GM18511 (cell line): ENCODE measurements at regions not wholly inside any gene's neighbourhood (a gene's known extent, or its start where the extent isn't known, plus 50 kb on each side); places are given as distances from the start of the nearest gene placed in this dataset.
A peak's percentile ranks its signal among the peaks of the same experiment; 100 is the strongest.

Experiments used
- ATAC-seq: cut with Tn5 transposase; IDR thresholded peaks from one replicate; pipeline ENCODE4 v1.9.1; 2021; ENCODE audit warnings: mild to moderate bottlenecking, moderate library complexity; ENCODE audit not compliant: unreplicated experiment

DNA sequence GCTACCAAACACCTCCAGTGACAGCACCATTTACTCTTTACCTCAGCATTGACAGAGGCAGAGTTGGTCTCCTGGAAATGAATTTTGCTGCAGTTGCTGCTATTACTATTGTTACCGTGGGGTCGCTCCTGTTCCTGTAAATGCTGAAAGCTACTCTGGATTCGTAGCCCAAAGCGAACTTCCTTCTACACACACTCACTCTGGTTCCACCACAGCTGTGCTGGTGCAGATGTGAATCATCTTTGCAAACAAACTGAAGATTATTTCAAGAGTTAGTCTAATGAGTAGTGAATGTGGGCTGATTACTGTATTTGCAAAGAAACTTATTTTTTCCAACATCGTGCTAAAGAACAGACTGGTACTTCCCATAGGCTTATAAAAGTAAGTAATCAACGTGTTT lies 304.0 kb downstream of the LPIN1 start:
- peak; percentile 55 for ATAC-seq

GRCh38 chr2:12051831-12052230 lies 305.4 kb downstream of the LPIN1 start:
- no peak for ATAC-seq

DNA sequence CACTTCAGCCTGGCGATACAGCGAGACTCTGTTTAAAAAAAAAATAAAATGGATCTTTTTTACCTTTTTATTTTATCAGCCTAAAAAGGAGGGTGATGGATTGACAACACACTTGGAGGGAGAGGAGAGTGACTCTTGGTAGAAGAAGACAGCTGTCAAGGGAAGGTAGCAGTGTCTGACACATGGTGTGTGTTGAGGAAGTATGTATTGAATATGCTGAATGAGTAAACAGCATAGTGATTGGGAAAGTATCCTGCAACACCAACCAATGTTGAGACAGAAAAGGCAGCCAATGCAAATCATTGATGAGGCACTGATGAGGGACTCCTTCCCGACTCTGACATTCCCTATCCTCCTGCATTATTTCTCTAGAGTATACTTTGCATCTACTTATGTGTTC lies 306.4 kb downstream of the LPIN1 start:
- no peak for ATAC-seq

GRCh38 chr2:12054956-12055618 lies 308.7 kb downstream of the LPIN1 start:
- no peak for ATAC-seq

- peak; percentile 93 for ATAC-seq
Measured at GRCh38 chr2:12057436-12058166, 311.2 kb downstream of the LPIN1 start.

DNA sequence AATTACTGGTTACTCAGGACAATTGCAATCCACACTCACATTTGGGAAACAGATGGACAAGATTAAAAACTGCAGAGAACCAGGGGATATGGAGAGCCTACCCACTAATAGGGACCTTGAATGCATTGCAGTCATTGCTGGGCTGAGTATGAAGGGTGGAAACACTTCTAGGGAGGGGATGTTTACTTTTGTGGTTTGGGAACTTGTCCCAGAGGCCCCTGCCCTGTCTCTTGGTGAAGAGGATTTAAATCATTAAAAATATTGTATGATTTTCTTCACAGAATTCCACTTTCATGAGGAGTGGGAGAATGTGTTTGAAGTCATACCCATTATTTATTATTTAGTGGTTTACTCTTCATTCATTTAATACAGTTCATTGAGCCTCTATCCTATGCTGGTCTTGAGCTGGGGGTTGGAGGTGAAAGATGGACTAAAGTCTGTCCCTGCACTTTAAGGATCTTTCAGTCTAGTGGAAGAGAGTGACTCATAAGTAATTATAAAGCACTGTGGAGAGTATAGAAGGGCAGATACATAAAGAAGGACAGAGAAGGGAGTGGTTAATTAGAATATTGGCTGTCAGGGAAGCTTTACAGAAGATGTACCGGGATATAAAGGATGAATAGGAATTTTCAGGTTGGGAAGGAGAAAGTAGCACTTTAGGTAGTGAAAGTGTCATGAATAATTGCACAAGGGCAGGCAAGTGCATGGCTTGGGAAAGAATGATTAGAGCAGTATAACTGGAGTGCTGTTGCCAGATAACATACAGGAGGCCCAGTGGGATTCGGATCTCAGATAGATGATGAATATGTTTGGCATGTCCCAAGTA lies 313.4 kb downstream of the LPIN1 start:
- ATAC-seq, result no peak

DNA sequence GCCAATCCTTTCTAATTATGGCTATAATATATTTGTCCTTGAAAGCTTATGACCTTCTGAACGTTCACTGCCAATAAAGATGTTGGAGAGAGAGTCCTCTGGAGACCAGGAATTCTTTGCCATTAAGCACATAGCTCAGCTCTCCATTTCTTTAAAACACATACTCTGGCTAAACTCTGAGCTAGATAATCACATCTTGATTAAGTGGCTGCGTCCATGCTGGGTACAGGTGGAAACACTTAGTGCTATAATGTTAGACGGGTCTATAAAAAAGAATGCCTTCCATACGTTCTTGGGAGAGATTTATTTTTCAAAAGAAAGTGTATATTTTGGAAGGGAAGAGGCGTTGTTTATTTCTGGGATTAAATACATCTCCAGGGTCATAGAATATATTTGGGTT lies 314.5 kb downstream of the LPIN1 start:
- ATAC-seq, result no peak

DNA sequence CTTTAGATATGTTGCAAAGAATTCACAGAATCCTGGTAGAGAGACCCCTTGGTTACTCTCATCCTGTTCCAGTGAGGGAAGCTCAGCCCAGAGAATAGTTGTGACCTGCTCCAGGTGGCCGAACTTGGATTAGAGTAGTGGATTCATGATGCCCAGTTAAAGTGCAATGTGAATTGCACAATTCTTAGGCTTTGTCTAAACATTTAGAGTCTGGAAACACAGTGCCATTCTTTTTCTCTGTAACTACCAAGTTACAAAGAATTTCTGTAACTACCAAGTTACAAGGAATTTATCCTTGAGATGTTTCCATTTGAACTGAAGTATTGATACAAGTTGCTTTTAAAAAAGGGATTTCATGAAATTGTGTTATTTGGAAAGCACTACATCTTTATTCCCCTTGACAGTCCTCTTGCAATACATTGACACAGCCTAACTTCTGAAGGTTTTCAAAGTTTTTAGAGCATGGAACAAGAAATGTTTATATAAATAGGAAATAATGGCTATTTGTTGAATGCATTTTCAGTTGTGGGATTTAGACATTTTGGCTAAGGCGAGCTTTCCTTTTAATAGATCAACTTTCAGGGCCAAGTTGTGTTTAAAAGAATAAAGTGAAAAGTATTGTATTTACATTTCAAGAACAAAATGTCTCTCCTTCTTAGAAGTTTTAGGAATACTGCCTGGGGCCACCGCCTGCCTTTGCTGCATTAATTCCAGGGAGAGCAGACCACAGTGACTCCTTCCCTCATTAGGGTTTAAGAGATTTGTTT lies 315.0 kb downstream of the LPIN1 start:
- ATAC-seq, result no peak

DNA sequence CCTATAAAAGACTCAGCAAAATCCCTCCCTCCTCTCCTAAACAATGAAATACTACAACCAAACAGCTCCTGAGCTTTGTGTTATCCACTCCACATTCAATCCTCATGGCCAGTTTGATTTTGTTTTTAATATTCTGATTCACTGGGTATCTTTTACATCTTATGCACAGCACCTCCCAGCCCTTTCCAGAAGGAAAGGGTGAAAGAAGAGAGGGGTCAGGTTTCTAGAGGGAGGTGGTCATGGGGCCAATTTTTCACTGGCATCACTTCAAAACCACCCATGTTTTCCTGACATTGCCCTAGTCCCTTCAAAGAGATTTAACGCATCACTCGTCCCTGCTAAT lies 315.6 kb downstream of the LPIN1 start:
- no peak for ATAC-seq

- ATAC-seq, result no peak
Measured at GRCh38 chr2:12063210-12063609, 316.8 kb downstream of the LPIN1 start.

DNA sequence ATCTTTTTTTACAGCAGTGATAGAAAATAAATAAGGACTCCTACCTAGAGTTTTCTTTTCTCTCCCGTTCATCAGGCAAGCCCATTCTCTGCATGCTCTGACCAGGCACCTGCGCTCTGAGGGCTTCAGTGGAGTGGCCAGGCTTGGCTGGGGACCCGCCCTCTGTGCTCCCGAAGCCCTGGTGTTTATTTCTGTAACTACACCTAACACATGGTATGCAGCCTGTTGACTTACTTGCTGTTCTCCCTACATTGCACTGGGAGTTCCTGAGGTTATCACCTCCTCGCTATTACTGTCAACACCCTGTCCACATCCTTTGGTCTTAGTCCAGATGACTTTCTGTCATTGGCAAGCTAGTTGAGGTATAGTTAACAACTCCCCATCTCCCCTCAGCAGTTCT lies 317.7 kb downstream of the LPIN1 start:
- no peak for ATAC-seq

GRCh38 chr2:12066116-12066515 lies 319.7 kb downstream of the LPIN1 start:
- no peak for ATAC-seq

GRCh38 chr2:12066986-12067385 lies 320.6 kb downstream of the LPIN1 start:
- no peak for ATAC-seq

DNA sequence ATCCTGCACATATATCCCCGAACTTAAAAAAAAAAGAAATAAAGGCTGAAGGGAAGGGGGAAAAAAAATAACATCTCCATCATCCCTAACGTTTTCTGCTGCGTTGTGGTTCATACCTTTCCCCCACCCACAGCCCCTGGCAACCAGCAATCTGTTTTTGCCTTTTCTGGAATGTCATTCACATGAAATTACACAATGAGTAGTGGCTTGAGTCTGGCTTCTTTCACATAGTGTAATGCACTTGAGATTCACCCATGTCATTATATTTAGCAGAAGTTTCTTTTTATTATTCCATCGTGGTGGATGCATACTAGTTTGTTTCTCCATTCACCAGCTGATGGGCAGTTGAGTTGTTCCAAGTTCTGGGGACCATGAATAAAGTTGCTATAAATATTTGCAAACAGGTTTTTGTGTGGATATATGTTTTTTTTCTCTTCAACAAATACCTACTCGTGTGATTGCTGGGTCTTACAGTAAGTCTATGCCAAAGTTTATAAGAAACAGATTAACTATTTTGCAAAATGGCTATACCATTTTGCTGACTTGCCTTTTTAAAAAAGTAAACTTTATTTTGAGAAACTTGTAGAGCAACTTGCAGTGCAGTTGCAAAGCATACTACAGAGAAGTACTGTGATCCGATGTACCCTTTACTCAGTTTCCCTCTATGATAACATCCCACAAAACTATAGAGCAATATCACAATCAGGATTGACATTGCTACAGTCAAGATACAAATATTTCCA lies 322.5 kb downstream of the LPIN1 start:
- no peak for ATAC-seq

DNA sequence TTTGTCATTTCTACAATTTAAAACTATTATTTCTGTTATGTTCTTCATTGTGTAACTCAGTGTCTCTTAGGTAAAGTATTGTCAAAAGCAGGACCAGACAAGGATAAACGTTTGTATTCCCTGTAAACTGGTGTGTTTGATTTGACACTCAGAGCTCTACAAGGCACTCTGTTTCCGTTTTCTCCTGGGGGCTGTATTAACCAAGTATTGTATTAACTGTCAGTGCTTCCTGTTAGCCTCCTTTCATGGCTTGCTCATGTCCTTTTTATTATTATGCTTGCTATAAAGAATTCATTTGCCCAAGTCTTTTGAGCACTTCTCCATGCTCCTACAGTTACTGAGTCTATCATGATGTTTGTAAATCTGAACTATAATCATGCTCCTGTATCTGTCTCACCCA lies 323.7 kb downstream of the LPIN1 start:
- peak; percentile 17 for ATAC-seq

GRCh38 chr2:12070581-12070980 lies 324.1 kb downstream of the LPIN1 start:
- peak; percentile 38 for ATAC-seq

- ATAC-seq, result peak; percentile 65
Measured at GRCh38 chr2:12071318-12071717, 324.9 kb downstream of the LPIN1 start.

GRCh38 chr2:12073217-12073852 lies 326.9 kb downstream of the LPIN1 start:
- ATAC-seq, result no peak

DNA sequence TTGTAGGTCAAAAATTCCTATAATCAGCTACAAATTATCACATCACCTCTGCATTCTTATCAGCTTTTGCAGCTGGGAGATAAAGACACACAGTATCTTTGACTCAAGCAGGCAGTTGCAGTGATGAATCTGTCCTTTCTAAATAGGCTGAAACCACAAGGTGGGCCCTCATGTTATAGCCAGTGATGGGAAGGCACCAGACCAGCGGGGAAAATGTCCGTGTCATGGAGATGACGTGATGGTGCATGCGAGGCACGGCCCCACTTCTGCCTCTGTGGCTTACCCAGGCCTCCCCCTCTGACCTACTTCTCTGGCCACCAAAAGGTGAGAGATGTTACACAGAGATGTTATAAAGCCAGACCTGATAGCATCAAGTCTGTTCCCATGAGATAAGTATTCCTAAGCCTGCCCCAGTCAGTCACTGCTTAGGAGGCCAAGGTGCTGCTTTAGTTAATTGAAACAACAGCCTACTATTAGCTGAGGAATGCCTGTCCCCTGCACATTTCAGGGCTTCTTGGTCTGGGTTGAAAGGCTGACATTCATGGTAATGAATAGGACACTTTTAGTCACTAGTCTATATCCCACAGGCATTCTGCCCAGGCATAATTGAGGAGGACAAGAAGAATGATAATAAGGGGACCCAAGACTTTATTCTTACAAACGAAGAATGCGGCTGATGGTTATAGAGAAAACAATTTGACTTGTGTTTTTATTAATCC lies 327.9 kb downstream of the LPIN1 start:
- peak; percentile 28 for ATAC-seq
